HEK293 (cell line): ENCODE measurements at regions not wholly inside any gene's neighbourhood (a gene's known extent, or its start where the extent isn't known, plus 50 kb on each side); places are given as distances from the start of the nearest gene placed in this dataset.

Source experiments
- GFI1B ChIP-seq: fragments of 450-650 bp; formaldehyde crosslinking; IDR thresholded peaks from 2 replicates; pipeline ENCODE4 v1.5.1; 2016; ENCODE audit warnings: missing biosample characterization, missing genetic modification characterization
- HOXA7 ChIP-seq: sonication (generic); formaldehyde crosslinking; IDR thresholded peaks from 2 replicates; pipeline ENCODE4 v1.8.1; 2022; ENCODE audit warnings: missing genetic modification reagents, borderline replicate concordance
- MEIS1 ChIP-seq: sonication (generic); formaldehyde crosslinking; IDR thresholded peaks from 2 replicates; pipeline ENCODE4 v1.8.1; 2022; ENCODE audit warnings: missing genetic modification reagents, mild to moderate bottlenecking, borderline replicate concordance
- MYNN ChIP-seq: fragments of 450-650 bp; formaldehyde crosslinking; IDR thresholded peaks from 2 replicates; pipeline ENCODE4 v1.5.1; 2016; ENCODE audit warnings: missing biosample characterization, missing genetic modification characterization, borderline replicate concordance
- MZF1 ChIP-seq: fragments of 450-650 bp; formaldehyde crosslinking; IDR thresholded peaks from 2 replicates; pipeline ENCODE4 v1.5.1; 2017; ENCODE audit warnings: missing biosample characterization, missing genetic modification characterization, borderline replicate concordance
- ZBTB7A ChIP-seq: fragments of 450-650 bp; formaldehyde crosslinking; IDR thresholded peaks from 2 replicates; pipeline ENCODE4 v1.5.1; 2016; ENCODE audit warnings: low read depth, missing biosample characterization, missing genetic modification characterization
- ZNF2 ChIP-seq: fragments of 450-650 bp; formaldehyde crosslinking; IDR thresholded peaks from 2 replicates; pipeline ENCODE4 v1.5.1; 2016; ENCODE audit warnings: missing biosample characterization, missing genetic modification characterization
- ZNF274 ChIP-seq, 2 experiments: fragments of 200-500 bp in 1 of 2; fragments of 450-650 bp in 1 of 2; sonication (Bioruptor generic) in 1 of 2; formaldehyde crosslinking in 1 of 2; IDR thresholded peaks; 2 replicates each; pipeline versions ENCODE4 v1.5.1 to v1.6.1; 2014 to 2016; ENCODE audit warnings: borderline replicate concordance in 1 of 2, inconsistent platforms in 1 of 2, low read length in 1 of 2, missing biosample characterization in 1 of 2, missing genetic modification characterization in 1 of 2
- ZNF391 ChIP-seq: fragments of 450-650 bp; formaldehyde crosslinking; IDR thresholded peaks from 2 replicates; pipeline ENCODE4 v1.5.1; 2016; ENCODE audit warnings: low read depth, missing biosample characterization, missing genetic modification characterization, borderline replicate concordance
- ZNF549 ChIP-seq: fragments of 450-650 bp; IDR thresholded peaks from 2 replicates; pipeline ENCODE4 v1.5.1; 2018; ENCODE audit warnings: missing biosample characterization, missing genetic modification characterization, mild to moderate bottlenecking, inconsistent platforms, moderate library complexity
- ZNF791 ChIP-seq: fragments of 450-650 bp; formaldehyde crosslinking; IDR thresholded peaks from 2 replicates; pipeline ENCODE4 v1.5.1; 2016; ENCODE audit warnings: missing biosample characterization, missing genetic modification characterization
- TF ChIP-seq, protein P1 (sequence below): fragments of 450-650 bp; formaldehyde crosslinking; IDR thresholded peaks from 2 replicates; pipeline ENCODE4 v1.5.1; 2016; ENCODE audit warnings: missing biosample characterization, missing genetic modification characterization

DNA sequence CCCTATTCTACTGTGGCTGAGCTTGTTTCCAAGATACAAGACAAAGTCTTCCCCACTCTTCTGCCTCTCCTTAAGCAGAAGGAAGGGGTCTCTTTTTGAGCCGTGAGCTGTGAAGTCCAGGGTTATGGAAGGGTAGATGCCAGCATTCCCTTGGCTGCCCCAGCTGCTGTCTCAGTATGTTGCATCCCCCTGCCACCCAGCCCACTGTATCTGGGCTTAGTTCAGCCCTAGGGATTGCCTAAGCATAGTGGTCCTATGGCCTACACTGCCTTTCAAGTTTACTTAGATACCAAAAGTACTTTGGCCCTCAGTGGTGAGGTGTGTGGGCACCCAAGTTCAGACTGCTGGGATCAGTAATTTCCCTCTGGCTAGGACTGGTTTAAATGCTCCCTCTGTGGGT lies 421.9 kb upstream of the KHDRBS2 start:
- TF ChIP-seq GFI1B (tag by site-specific recombination): no peak
- no peak for TF ChIP-seq ZNF791
- no peak for TF ChIP-seq MYNN
- no peak for TF ChIP-seq ZNF274 (IDR thresholded peaks at IDR 0.05; ENCODE audit: low read length)
- TF ChIP-seq ZNF274 (tag by site-specific recombination; IDR thresholded peaks at IDR 0.05; ENCODE audit: borderline replicate concordance): no peak
- TF ChIP-seq, protein P1, sequence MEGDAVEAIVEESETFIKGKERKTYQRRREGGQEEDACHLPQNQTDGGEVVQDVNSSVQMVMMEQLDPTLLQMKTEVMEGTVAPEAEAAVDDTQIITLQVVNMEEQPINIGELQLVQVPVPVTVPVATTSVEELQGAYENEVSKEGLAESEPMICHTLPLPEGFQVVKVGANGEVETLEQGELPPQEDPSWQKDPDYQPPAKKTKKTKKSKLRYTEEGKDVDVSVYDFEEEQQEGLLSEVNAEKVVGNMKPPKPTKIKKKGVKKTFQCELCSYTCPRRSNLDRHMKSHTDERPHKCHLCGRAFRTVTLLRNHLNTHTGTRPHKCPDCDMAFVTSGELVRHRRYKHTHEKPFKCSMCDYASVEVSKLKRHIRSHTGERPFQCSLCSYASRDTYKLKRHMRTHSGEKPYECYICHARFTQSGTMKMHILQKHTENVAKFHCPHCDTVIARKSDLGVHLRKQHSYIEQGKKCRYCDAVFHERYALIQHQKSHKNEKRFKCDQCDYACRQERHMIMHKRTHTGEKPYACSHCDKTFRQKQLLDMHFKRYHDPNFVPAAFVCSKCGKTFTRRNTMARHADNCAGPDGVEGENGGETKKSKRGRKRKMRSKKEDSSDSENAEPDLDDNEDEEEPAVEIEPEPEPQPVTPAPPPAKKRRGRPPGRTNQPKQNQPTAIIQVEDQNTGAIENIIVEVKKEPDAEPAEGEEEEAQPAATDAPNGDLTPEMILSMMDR (tag by site-specific recombination): no peak
- no peak for TF ChIP-seq ZNF2 (tag by site-specific recombination)
- no peak for TF ChIP-seq HOXA7 (CRISPR knock-in tag)
- no peak for TF ChIP-seq ZBTB7A (tag by site-specific recombination)
- no peak for TF ChIP-seq MZF1
- TF ChIP-seq MEIS1 (CRISPR knock-in tag): no peak
- no peak for TF ChIP-seq ZNF549 (tag by site-specific recombination)
- no peak for TF ChIP-seq ZNF391
